ENCODE measurements at regions not wholly inside any gene's neighbourhood (a gene's known extent, or its start where the extent isn't known, plus 50 kb on each side); places are given as distances from the start of the nearest gene placed in this dataset.

DNA sequence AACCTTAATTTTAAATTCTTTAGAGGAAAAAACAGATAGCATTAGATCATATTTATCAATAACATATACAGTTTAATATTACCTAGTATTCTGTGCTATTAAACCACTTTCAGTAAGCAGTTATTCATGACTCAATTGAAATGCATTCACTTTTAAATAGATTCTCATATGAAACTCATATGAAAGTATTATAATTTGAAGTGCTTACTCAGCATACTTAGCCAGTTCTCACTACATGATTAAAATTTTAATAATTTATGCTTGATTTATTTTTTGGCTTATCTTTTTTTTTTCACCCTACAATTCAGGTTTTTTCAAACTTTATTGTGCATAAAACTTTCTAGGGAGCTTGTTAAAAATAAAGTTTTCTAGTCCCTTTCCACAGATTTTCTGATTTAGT is 694.9 kb upstream of the CDH9 start:
- TF ChIP-seq, protein P1, sequence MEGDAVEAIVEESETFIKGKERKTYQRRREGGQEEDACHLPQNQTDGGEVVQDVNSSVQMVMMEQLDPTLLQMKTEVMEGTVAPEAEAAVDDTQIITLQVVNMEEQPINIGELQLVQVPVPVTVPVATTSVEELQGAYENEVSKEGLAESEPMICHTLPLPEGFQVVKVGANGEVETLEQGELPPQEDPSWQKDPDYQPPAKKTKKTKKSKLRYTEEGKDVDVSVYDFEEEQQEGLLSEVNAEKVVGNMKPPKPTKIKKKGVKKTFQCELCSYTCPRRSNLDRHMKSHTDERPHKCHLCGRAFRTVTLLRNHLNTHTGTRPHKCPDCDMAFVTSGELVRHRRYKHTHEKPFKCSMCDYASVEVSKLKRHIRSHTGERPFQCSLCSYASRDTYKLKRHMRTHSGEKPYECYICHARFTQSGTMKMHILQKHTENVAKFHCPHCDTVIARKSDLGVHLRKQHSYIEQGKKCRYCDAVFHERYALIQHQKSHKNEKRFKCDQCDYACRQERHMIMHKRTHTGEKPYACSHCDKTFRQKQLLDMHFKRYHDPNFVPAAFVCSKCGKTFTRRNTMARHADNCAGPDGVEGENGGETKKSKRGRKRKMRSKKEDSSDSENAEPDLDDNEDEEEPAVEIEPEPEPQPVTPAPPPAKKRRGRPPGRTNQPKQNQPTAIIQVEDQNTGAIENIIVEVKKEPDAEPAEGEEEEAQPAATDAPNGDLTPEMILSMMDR (IDR thresholded peaks at IDR 0.05; ENCODE audit: extremely low read depth in 1 of 2, insufficient read depth in 1 of 2, low read depth in 1 of 2, low read length in 2 of 2): no peak
- TF ChIP-seq POLR2A (IDR thresholded peaks at IDR 0.05; ENCODE audit: low read depth, low read length) (no peak), MAX (IDR thresholded peaks at IDR 0.05; ENCODE audit: insufficient read depth, insufficient read length) (no peak)

Measured in endothelial cell of umbilical vein (primary cell).